Esophagus muscularis mucosa (tissue), 4 donors: ENCODE measurements at regions not wholly inside any gene's neighbourhood (a gene's known extent, or its start where the extent isn't known, plus 50 kb on each side); places are given as distances from the start of the nearest gene placed in this dataset.

Experiments
- DNase-seq: peaks from one replicate; pipeline ENCODE4 v3.0.0-alpha.2; 2017; ENCODE audit errors: extremely low spot score
- H3K27ac ChIP-seq, 4 donors: fragments of 200-600 bp; sonication (generic); replicated peaks in 1 of 4; 1 replicate in 3 of 4; 2 replicates in 1 of 4; pipeline ENCODE4 v1.5.1; 2016 to 2019; ENCODE audit warnings: mild to moderate bottlenecking in 1 of 4
- H3K27me3 ChIP-seq, 4 donors: fragments of 200-600 bp; sonication (generic); one replicate each; pipeline versions ENCODE4 v1.5.1 to v1.6.0; 2016 to 2019
- H3K36me3 ChIP-seq, 4 donors: fragments of 200-600 bp; sonication (generic); one replicate each; pipeline ENCODE4 v1.5.1; 2016 to 2019
- H3K4me1 ChIP-seq, 4 donors: fragments of 200-600 bp; sonication (generic); one replicate each; pipeline ENCODE4 v1.5.1; 2016 to 2019
- H3K4me3 ChIP-seq, 4 donors: fragments of 200-600 bp; sonication (generic); 1 replicate in 2 of 4; 2 replicates in 2 of 4; pipeline ENCODE4 v1.5.1; 2016 to 2019; ENCODE audit warnings: mild to moderate bottlenecking in 4 of 4, moderate library complexity in 1 of 4
- H3K9me3 ChIP-seq, 4 donors: fragments of 200-600 bp; sonication (generic); 1 replicate in 3 of 4; 2 replicates in 1 of 4; pipeline ENCODE4 v1.5.1; 2016 to 2019
- CTCF ChIP-seq, 3 experiments: fragments of 200-600 bp in 2 of 3; fragments of 450-650 bp in 1 of 3; sonication (generic) in 2 of 3; IDR thresholded peaks; one replicate each; pipeline ENCODE4 v1.5.1; 2017 to 2019; ENCODE audit warnings: antibody characterized with exemption in 3 of 3, mild to moderate bottlenecking in 2 of 3, moderate library complexity in 1 of 3
- EP300 ChIP-seq: sonication (generic); formaldehyde crosslinking; IDR thresholded peaks from one replicate; pipeline ENCODE4 v1.6.1; 2017; ENCODE audit warnings: antibody characterized with exemption
- POLR2A ChIP-seq: fragments of 450-650 bp; IDR thresholded peaks from one replicate; pipeline ENCODE4 v1.6.1; 2017; ENCODE audit warnings: antibody characterized with exemption, moderate library complexity, mild to moderate bottlenecking, low read depth
- POLR2AphosphoS5 ChIP-seq, 2 donors: sonication (generic); formaldehyde crosslinking; IDR thresholded peaks; one replicate each; pipeline ENCODE4 v1.6.1; 2017; ENCODE audit warnings: antibody characterized with exemption in 2 of 2
- WGBS: methylation state at CpG from one replicate; pipeline ENCODE4 v1.1.5; 2018; 5-methylcytosine and 5-hydroxymethylcytosine counted together
- intact Hi-C: fragments of 100-400 bp; cut with DNase I; formaldehyde crosslinking; loops from one replicate; pipeline ENCODE4 v1.15.1; 2023

- no peak overlapping the region for H3K27ac ChIP-seq
- WGBS = 90% methylated on average over 15 of the region's 20 CpGs
- H3K36me3 ChIP-seq = peaks cover 27 to 95% (median 81%) of the 10 kb centered on the region in 4 donors
- no peaks in the 10 kb centered on the region for H3K4me1 ChIP-seq
- no peak overlapping the region for H3K4me3 ChIP-seq
- no peak for DNase-seq
- intact Hi-C loops = no loop called here
- peaks cover 0 to 14% (median 12%) of the 10 kb centered on the region in 4 donors for H3K9me3 ChIP-seq
- H3K27me3 ChIP-seq = no peaks in the 10 kb centered on the region
- TF ChIP-seq POLR2A (no peak), EP300 (no peak), POLR2AphosphoS5 (IDR thresholded peaks at IDR 0.05) (no peak), CTCF (IDR thresholded peaks at IDR 0.05) (no peak)
Measured at GRCh38 chr19:5260381-5260967, 80.1 kb downstream of the PTPRS start.

- Histone ChIP-seq H3K9me3 (peaks cover 0 to 22% (median 19%) of the 10 kb centered on the region in 4 donors), H3K27me3 (no peaks in the 10 kb centered on the region), H3K36me3 (peaks cover 26 to 95% (median 82%) of the 10 kb centered on the region in 4 donors), H3K4me1 (no peaks in the 10 kb centered on the region), H3K4me3 (no peak overlapping the region), H3K27ac (no peak overlapping the region)
- whole genome bisulfite sequencing = 94% methylated on average over 4 of the region's 4 CpGs
- TF ChIP-seq EP300 (no peak), POLR2A (no peak), CTCF (IDR thresholded peaks at IDR 0.05) (no peak), POLR2AphosphoS5 (IDR thresholded peaks at IDR 0.05) (no peak)
- intact Hi-C loops = no loop called here
- no peak for DNase-seq
Measured at GRCh38 chr19:5259750-5260149, 80.9 kb downstream of the PTPRS start.

- H3K4me3 ChIP-seq = no peak overlapping the region
- DNase-seq = no peak
- no peak overlapping the region for H3K27ac ChIP-seq
- 93% methylated on average over 12 of the region's 43 CpGs for WGBS
- TF ChIP-seq POLR2A (no peak), POLR2AphosphoS5 (IDR thresholded peaks at IDR 0.05) (no peak), CTCF (IDR thresholded peaks at IDR 0.05) (no peak), EP300 (no peak)
- H3K27me3 ChIP-seq = no peaks in the 10 kb centered on the region
- H3K9me3 ChIP-seq = peaks cover 0 to 25% (median 22%) of the 10 kb centered on the region in 4 donors
- peaks cover 0 to 12% (median 1%) of the 10 kb centered on the region in 4 donors for H3K4me1 ChIP-seq
- peaks cover 17 to 75% (median 64%) of the 10 kb centered on the region in 4 donors for H3K36me3 ChIP-seq
- intact Hi-C loops = no loop called here
Measured at GRCh38 chr19:5257155-5258045, 83.2 kb downstream of the PTPRS start.

- TF ChIP-seq EP300 (no peak), POLR2A (no peak), CTCF (IDR thresholded peaks at IDR 0.05) (no peak), POLR2AphosphoS5 (IDR thresholded peaks at IDR 0.05) (no peak)
- no peaks in the 10 kb centered on the region for H3K27me3 ChIP-seq
- H3K27ac ChIP-seq = no peak overlapping the region
- H3K4me1 ChIP-seq = peaks cover 0 to 12% (median 2%) of the 10 kb centered on the region in 4 donors
- DNase-seq = no peak
- intact Hi-C loops = no loop called here
- WGBS = 95% methylated on average over 22 of the region's 22 CpGs
- peaks cover 17 to 60% (median 51%) of the 10 kb centered on the region in 4 donors for H3K36me3 ChIP-seq
- peaks cover 0 to 25% (median 22%) of the 10 kb centered on the region in 4 donors for H3K9me3 ChIP-seq
- no peak overlapping the region for H3K4me3 ChIP-seq
Measured at GRCh38 chr19:5255602-5256231, 84.9 kb downstream of the PTPRS start.
